ENCODE measurements at regions not wholly inside any gene's neighbourhood (a gene's known extent, or its start where the extent isn't known, plus 50 kb on each side); places are given as distances from the start of the nearest gene placed in this dataset.

GRCh38 chr9:102875687-102876086 is 119.4 kb upstream of the CYLC2 start:
- no peak for DNase-seq
- Histone ChIP-seq H3K27me3 (no peaks in the 10 kb centered on the region), H3K4me1 (no peaks in the 10 kb centered on the region), H3K4me3 (no peak overlapping the region), H3K27ac (no peak overlapping the region), H3K36me3 (no peaks in the 10 kb centered on the region), H3K9me3 (no peaks in the 10 kb centered on the region)
- in situ Hi-C loops (cut with MboI; ENCODE audit: low sequenced_read_pairs in 4 of 4): no loop called here
- ATAC-seq: no peak
- intact Hi-C loops (cut with DNase I; ENCODE audit: low total_unique reads): no loop called here
- TF ChIP-seq CTCF (IDR thresholded peaks at IDR 0.05 in 4 of 5, conservative IDR thresholded peaks at IDR 0.05 in 1 of 5): no peak
- TF ChIP-seq POLR2A (IDR thresholded peaks at IDR 0.05): no peak

GRCh38 chr9:102867488-102867887 is 127.6 kb upstream of the CYLC2 start:
- Histone ChIP-seq H3K4me3 (no peak overlapping the region), H3K4me1 (no peaks in the 10 kb centered on the region), H3K27ac (no peak overlapping the region), H3K9me3 (no peaks in the 10 kb centered on the region), H3K36me3 (no peaks in the 10 kb centered on the region), H3K27me3 (no peaks in the 10 kb centered on the region)
- in situ Hi-C loops (cut with MboI; ENCODE audit: low sequenced_read_pairs in 4 of 4): no loop called here
- TF ChIP-seq POLR2A (IDR thresholded peaks at IDR 0.05): no peak
- TF ChIP-seq CTCF (IDR thresholded peaks at IDR 0.05 in 4 of 5, conservative IDR thresholded peaks at IDR 0.05 in 1 of 5): no peak
- intact Hi-C loops (cut with DNase I; ENCODE audit: low total_unique reads): no loop called here
- no peak for DNase-seq
- ATAC-seq: no peak

GRCh38 chr9:102862478-102862877 is 132.7 kb upstream of the CYLC2 start:
- DNase-seq (no peak), ATAC-seq (no peak)
- TF ChIP-seq POLR2A (IDR thresholded peaks at IDR 0.05): no peak
- no peak for TF ChIP-seq CTCF (IDR thresholded peaks at IDR 0.05 in 4 of 5, conservative IDR thresholded peaks at IDR 0.05 in 1 of 5)
- no peaks in the 10 kb centered on the region for H3K4me1 ChIP-seq
- intact Hi-C loops (cut with DNase I; ENCODE audit: low total_unique reads) (no loop called here), in situ Hi-C loops (cut with MboI; ENCODE audit: low sequenced_read_pairs in 4 of 4) (no loop called here)
- H3K27me3 ChIP-seq: no peaks in the 10 kb centered on the region
- no peaks in the 10 kb centered on the region for H3K36me3 ChIP-seq
- no peak overlapping the region for H3K27ac ChIP-seq
- H3K4me3 ChIP-seq: no peak overlapping the region
- no peaks in the 10 kb centered on the region for H3K9me3 ChIP-seq

- H3K27me3 ChIP-seq: no peaks in the 10 kb centered on the region
- no peak for ATAC-seq
- TF ChIP-seq CTCF (IDR thresholded peaks at IDR 0.05 in 4 of 5, conservative IDR thresholded peaks at IDR 0.05 in 1 of 5) (no peak), POLR2A (IDR thresholded peaks at IDR 0.05) (no peak)
- no peaks in the 10 kb centered on the region for H3K4me1 ChIP-seq
- no peaks in the 10 kb centered on the region for H3K36me3 ChIP-seq
- DNase-seq: no peak
- intact Hi-C loops (cut with DNase I; ENCODE audit: low total_unique reads): no loop called here
- in situ Hi-C loops (cut with MboI; ENCODE audit: low sequenced_read_pairs in 4 of 4): no loop called here
- H3K9me3 ChIP-seq: no peaks in the 10 kb centered on the region
- H3K4me3 ChIP-seq: no peak overlapping the region
- H3K27ac ChIP-seq: no peak overlapping the region
Measured at GRCh38 chr9:102855641-102856040, 139.5 kb upstream of the CYLC2 start.

- no peak overlapping the region for H3K27ac ChIP-seq
- TF ChIP-seq CTCF (IDR thresholded peaks at IDR 0.05 in 4 of 5, conservative IDR thresholded peaks at IDR 0.05 in 1 of 5): no peak
- TF ChIP-seq POLR2A (IDR thresholded peaks at IDR 0.05): no peak
- H3K4me3 ChIP-seq: no peak overlapping the region
- H3K27me3 ChIP-seq: no peaks in the 10 kb centered on the region
- no peaks in the 10 kb centered on the region for H3K4me1 ChIP-seq
- H3K9me3 ChIP-seq: no peaks in the 10 kb centered on the region
- DNase-seq (no peak), ATAC-seq (no peak)
- in situ Hi-C loops (cut with MboI; ENCODE audit: low sequenced_read_pairs in 4 of 4): no loop called here
- intact Hi-C loops (cut with DNase I; ENCODE audit: low total_unique reads): no loop called here
- no peaks in the 10 kb centered on the region for H3K36me3 ChIP-seq
Measured at GRCh38 chr9:102845827-102846371, 149.2 kb upstream of the CYLC2 start.
